Islet precursor cell (in vitro differentiated cells): ENCODE measurements at regions not wholly inside any gene's neighbourhood (a gene's known extent, or its start where the extent isn't known, plus 50 kb on each side); places are given as distances from the start of the nearest gene placed in this dataset.
"Not testable (repeated sequence)": the region's sequence is repeated elsewhere in the genome, so short reads cannot be mapped to it uniquely, and the experiment has no call there.

Experiments used
- DNase-seq: peaks from one replicate; pipeline ENCODE4 v3.0.0-alpha.2; 2018

- DNase-seq: no peak
Measured at GRCh38 chr5:153151558-153151957, 338.9 kb upstream of the GRIA1 start.

- no peak for DNase-seq
Measured at GRCh38 chr5:153153086-153153485, 337.4 kb upstream of the GRIA1 start.

GRCh38 chr5:153157156-153157555 is 333.3 kb upstream of the GRIA1 start:
- peak; percentile 56 for DNase-seq

DNA sequence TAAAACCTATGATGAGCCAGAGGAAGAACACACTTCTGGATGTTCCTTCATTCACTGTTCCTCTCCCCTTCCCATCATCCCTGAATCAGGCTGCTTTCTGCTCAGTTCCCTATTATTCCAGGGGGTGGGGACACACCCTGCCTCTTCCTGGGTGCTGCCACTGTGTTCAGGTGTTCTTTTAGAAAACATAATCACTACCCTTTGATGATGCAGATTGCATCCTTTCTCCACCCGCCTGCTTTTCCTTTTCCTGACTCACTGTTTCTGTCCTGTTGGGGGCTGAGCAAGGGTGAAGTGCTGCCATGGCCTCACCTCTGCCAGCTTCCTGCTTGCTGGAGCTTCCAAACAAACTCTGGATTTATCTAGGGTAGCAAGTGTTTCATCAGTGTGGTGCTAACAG is 331.9 kb upstream of the GRIA1 start:
- no peak for DNase-seq

- DNase-seq: peak; percentile 53
Measured at GRCh38 chr5:153159616-153160015, 330.9 kb upstream of the GRIA1 start.

DNA sequence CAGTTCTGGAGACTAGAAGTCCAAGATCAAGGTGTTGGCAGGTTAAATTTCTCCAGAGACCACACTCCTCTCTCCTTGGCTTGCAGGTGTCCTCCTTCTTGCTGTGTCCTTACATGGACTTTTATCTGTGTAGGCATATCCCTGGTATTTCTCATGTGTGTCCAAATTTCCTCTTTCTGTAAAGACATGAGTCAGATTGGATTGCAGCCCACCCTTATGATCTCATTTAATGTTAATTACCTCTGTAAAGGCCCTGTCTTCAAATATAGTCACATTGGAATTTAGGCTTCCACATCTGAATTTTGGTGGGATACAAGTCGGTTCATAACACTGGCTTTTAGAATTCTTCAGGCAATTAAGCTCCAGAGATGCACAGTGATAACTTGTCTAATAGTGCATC is 322.2 kb upstream of the GRIA1 start:
- no peak for DNase-seq

DNA sequence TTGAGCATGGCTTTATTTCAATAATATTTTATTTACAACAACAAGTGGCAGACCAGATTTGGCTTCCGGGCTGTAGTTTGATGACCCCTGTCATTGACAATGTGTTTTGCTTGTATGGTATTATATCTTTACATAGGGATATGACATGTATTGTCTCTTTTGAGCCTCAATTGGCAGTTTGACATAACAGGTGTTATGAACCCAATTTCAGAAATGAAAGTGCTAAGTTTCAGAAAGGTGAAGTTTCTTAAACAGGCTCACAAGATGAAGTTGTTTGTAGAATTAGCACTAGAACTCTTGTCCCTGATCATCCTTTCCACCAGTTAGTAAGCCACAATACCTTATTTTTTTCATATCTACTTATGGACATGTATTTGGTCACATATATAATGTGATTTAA is 303.0 kb upstream of the GRIA1 start:
- no peak for DNase-seq

GRCh38 chr5:153206361-153206760 is 284.1 kb upstream of the GRIA1 start:
- no peak for DNase-seq

- no peak for DNase-seq
Measured at GRCh38 chr5:153209016-153209415, 281.5 kb upstream of the GRIA1 start.

GRCh38 chr5:153209687-153210086 is 280.8 kb upstream of the GRIA1 start:
- no peak for DNase-seq

DNA sequence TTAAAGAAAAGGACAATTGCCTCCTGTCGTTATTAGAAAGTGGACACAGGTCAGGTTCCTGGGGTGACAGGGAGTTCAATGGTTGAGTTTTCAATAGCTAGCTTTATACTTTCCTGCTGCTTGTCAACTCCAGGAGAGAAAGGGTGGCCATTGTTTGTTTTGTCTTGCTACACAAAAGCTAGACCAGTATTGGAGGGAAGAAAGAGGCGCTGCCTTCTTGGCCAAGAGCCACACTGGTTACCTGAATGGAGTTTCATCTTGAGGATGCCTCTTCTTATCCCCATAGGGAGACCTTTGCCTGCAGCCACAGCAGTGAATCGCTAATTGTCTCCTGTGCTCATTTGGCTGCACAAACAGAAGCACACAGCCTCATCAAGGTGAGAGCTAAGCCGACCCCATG is 279.4 kb upstream of the GRIA1 start:
- no peak for DNase-seq

DNA sequence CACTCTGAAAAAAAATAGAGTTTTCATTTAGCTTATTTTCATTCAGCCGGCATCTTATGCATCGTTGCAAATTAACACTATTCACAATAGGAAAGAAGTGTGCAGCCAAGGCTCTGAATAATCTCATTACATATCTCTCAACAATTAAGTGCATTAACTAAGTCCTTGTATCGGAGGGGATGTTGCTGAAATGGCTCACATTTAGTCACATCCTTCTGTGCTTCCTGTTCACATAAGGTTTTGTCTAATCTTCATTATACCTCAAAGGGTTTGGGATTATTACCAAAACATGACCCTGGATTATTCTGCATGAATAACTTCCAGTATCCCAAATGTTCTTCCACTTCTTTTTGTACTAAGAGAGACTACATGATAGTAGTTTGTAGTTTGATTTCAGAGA is 278.0 kb upstream of the GRIA1 start:
- DNase-seq: no peak

DNA sequence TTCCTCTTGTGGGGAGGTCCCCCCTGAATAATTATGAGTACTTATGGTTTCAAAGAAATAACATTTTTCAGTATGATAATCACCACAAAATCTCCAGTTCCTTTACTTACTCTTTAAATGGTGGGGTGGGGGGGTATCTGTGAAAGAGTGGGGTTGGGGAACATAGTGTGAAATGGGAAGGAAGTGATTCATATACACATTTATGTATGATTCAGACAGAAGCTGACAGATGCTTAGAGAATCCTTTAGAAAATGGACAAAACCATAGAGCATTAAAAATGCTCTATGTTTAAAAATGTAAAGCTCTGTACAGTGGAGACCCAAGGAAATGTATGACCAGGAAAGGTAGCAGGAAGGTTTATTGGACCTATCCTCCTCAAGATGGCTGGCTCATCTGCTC is 267.5 kb upstream of the GRIA1 start:
- no peak for DNase-seq

DNA sequence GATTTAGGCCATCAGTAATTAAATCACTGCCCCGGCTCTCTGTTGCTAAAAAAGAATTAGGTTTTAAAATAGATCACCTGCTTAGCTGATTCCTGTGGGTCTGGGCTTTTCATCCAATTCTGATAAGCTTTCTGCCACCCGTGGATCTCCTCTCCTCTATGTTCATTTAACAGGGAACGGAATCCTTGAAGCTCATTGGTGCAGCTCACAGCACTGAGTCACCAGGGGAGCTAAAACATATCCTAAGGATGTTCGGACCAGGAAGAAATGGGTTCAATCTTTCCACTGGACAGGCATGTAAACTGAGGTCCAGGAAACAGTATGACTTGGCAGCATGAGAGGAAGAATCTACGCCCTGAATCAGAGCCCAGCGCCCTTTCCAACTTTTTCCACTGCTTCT is 267.1 kb upstream of the GRIA1 start:
- no peak for DNase-seq

GRCh38 chr5:153224651-153225050 is 265.8 kb upstream of the GRIA1 start:
- DNase-seq: no peak

DNA sequence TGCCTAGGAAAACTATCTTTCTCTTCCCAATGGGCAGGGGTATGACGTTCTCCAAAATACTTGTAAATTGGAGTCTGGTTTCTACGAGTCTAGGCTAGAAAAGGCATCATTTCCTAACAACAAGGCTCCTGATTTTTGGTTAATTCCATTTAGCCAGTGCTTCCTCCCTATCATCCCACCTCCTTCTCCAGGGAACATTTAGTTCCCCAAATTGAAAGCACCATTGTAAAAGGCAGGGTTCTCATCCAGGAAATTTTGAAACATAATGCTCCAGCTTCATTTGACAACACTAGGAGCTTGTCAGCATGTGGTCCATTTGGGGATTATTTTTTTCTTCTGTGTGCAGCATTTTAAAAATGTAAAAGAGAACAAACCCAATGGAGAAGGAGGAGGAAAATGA is 256.5 kb upstream of the GRIA1 start:
- DNase-seq: no peak

DNA sequence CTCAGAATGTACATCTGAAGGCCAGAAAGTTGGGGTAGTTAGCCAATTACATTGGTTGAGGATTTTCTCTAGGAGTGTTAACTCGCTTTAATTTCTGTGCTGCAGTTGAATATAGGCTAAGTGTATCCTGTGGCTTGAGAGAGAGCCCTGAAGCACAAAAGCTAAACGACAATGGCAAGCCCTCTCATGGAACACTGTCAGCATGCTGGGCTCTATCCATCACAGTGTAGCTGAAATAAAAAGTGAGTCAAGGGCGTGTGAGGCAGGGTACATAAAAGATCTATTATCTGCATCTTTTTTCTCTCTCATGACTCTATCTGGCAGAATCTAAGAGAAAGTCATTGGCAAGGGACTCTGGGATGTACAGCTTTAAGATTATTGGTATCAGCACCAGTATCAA is 254.2 kb upstream of the GRIA1 start:
- DNase-seq: no peak

- DNase-seq: no peak
Measured at GRCh38 chr5:153237671-153238332, 252.7 kb upstream of the GRIA1 start.

DNA sequence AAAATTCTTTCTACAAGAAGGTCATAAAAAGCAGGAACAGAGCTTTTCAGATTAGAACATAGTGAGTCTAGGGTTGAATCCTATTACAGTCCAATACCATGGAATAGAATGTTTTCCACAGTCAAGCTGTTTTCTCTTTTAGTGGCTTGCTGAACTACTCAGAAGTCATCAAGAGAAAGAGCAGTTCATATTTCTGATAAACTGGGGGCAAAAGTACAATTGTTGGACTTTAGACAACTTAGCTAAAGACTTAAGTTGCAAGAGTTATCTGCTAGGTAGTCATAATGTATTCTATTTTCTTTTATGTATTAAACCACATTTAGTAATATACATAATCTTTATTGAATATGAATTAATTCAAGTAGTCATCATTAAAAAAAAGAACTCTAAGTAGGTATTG is 233.1 kb upstream of the GRIA1 start:
- DNase-seq: no peak

GRCh38 chr5:153258469-153258868 is 232.0 kb upstream of the GRIA1 start:
- DNase-seq: no peak

DNA sequence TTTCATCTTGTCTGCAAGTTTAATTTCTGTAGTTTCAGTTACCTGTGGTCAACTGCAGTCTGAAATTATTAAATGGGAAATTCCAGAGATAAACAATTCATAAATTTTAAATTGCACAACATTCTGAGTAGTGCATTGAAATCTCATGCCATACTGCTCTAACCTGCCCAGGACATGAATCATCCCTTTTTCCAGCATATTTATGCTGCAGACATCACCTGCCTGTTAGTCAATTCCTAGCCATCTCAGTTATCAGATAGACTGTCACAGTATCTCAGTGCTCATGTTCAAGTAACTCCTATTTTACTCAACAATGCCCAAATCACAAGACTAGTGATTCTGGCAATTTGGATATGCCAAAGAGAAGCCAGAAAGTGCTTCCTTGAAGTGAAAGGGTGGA is 223.0 kb upstream of the GRIA1 start:
- DNase-seq: no peak

DNA sequence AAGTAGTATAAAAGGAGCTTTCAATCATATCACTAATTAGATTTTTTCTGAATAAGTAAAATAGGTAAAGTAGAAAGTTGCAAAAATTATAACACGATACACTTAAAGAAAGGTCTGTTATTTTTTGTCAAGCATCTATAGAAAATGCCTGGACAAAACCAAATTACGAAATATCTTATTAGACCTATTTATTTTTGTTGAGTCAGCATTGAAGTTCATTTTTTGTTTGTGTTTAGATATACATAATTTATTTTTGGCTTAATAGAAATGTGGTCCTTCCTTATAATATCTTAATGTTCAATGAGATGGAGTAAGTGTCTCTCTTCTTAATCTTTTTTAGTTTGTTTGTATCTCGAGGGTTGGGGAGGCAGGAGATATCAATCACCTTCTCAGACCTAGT is 214.8 kb upstream of the GRIA1 start:
- no peak for DNase-seq

DNA sequence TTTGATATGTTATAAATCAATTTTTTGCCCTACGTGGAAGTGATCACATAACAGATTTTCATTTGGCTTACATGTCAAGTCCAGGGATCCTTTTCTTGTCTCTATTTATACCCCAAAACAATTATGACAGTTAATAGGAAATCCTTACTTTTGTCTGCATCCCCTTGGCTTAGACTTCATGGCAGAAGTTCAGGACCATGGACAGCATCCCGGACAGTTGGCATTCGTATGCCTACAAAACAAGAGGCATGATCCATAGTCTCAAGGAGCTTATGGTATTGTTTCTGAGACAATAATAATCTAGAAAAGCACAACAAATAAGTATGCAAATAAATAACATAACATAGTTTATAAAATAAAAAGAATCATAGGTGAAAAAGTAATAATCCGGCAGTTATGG is 214.3 kb upstream of the GRIA1 start:
- peak; percentile 70 for DNase-seq

DNA sequence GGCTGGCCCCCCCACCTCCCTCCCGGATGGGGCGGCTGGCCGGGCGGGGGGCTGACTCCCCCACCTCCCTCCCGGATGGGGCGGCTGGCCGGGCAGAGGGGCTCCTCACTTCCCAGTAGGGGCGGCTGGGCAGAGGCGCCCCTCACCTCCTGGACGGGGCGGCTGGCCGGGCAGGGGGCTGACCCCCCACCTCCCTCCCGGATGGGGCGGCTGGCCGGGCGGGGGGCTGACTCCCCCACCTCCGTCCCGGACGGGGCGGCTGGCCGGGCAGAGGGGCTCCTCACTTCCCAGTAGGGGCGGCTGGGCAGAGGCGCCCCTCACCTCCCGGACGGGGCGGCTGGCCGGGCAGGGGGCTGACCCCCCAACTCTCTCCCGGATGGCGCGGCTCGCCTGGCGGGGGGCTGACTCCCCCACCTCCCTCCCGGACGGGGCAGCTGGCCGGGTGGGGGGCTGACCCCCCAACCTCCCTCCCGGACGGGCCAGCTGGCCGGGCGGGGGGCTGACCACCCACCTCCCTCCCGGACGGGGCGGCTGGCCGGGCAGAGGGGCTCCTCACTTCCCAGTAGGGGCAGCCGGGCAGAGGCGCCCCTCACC is 194.1 kb upstream of the GRIA1 start:
- DNase-seq: not testable (repeated sequence)

DNA sequence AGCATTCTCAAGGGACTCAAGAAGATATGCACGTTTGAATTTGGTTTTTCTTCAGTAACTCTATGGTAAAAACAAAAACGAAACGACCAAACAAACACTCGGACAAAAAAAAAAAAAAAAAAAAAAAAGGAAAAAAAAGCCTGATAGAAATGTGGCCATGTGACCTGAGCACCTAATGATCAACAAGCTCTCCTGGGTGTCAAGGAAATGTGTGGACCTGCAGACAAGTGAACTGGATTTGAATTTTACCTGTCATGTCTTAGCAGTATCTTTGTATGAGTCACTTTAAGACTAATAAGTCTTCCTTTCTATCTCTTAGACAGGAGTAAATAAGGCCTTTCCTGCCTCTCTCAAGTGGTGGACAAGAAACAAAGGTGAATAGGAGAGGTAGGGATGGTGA is 190.6 kb upstream of the GRIA1 start:
- DNase-seq: no peak
